HEK293 (cell line): ENCODE measurements at regions not wholly inside any gene's neighbourhood (a gene's known extent, or its start where the extent isn't known, plus 50 kb on each side); places are given as distances from the start of the nearest gene placed in this dataset.
A peak's percentile ranks its signal among the peaks of the same experiment; 100 is the strongest.

Source experiments
- CTCF ChIA-PET: fragments of 350-600 bp; formaldehyde crosslinking; extraction: SDS; loops from one replicate; lab custom pipeline; 2021; ENCODE audit warnings: antibody characterized with exemption; lab: Yijun Ruan, JAX
- POLR2A ChIA-PET: fragments of 300-600 bp; formaldehyde crosslinking; extraction: SDS; loops from one replicate; lab custom pipeline; 2020; ENCODE audit warnings: antibody characterized with exemption, inconsistent platforms; lab: Yijun Ruan, JAX
- H3K27ac ChIP-seq: fragments of 200-500 bp; sonication (Bioruptor generic); 2 replicates; pipeline ENCODE4 v1.5.1; 2014; ENCODE audit warnings: low read depth, low read length, control low read depth, inconsistent platforms; ENCODE audit errors: extremely low read depth
- H3K36me3 ChIP-seq, 2 experiments: fragments of 200-500 bp in 1 of 2; sonication (Bioruptor generic) in 1 of 2; 1 replicate in 1 of 2; 2 replicates in 1 of 2; pipeline ENCODE4 v1.5.1; 2014 to 2017; ENCODE audit warnings: inconsistent platforms in 2 of 2, low read length in 2 of 2; ENCODE audit not compliant: control insufficient read depth in 2 of 2, insufficient read depth in 1 of 2
- H3K4me1 ChIP-seq: fragments of 200-500 bp; sonication (Bioruptor generic); 2 replicates; pipeline ENCODE4 v1.5.1; 2014; ENCODE audit warnings: mild to moderate bottlenecking, low read length, inconsistent platforms; ENCODE audit not compliant: control insufficient read depth, insufficient read depth
- H3K4me3 ChIP-seq: 2 replicates; pipeline ENCODE4 v1.5.1; 2011; ENCODE audit warnings: low read depth, mild to moderate bottlenecking, control low read depth, low read length, moderate library complexity
- H3K9me3 ChIP-seq: fragments of 200-500 bp; sonication (Bioruptor generic); 2 replicates; pipeline ENCODE4 v1.5.1; 2014; ENCODE audit warnings: low read depth, low read length, inconsistent platforms; ENCODE audit not compliant: control insufficient read depth, insufficient read depth
- EGR2 ChIP-seq: fragments of 450-650 bp; formaldehyde crosslinking; IDR thresholded peaks from 2 replicates; pipeline ENCODE4 v1.5.1; 2016; ENCODE audit warnings: low read depth, missing biosample characterization, missing genetic modification characterization
- GFI1B ChIP-seq: fragments of 450-650 bp; formaldehyde crosslinking; IDR thresholded peaks from 2 replicates; pipeline ENCODE4 v1.5.1; 2016; ENCODE audit warnings: missing biosample characterization, missing genetic modification characterization
- HOXD13 ChIP-seq: sonication (generic); formaldehyde crosslinking; IDR thresholded peaks from 2 replicates; pipeline ENCODE4 v1.8.0; 2022; ENCODE audit warnings: missing genetic modification reagents, borderline replicate concordance
- KLF1 ChIP-seq: fragments of 450-650 bp; formaldehyde crosslinking; IDR thresholded peaks from 2 replicates; pipeline ENCODE4 v1.5.1; 2016; ENCODE audit warnings: missing biosample characterization, missing genetic modification characterization
- SP2 ChIP-seq: fragments of 450-650 bp; formaldehyde crosslinking; IDR thresholded peaks from 2 replicates; pipeline ENCODE4 v1.5.1; 2016; ENCODE audit warnings: missing biosample characterization, missing genetic modification characterization
- SP7 ChIP-seq: fragments of 450-650 bp; formaldehyde crosslinking; IDR thresholded peaks from 2 replicates; pipeline ENCODE4 v1.5.1; 2016; ENCODE audit warnings: missing biosample characterization, missing genetic modification characterization
- YY1 ChIP-seq: fragments of 450-650 bp; formaldehyde crosslinking; IDR thresholded peaks from 2 replicates; pipeline ENCODE4 v1.5.1; 2018; ENCODE audit warnings: missing biosample characterization, missing genetic modification characterization
- ZBTB8A ChIP-seq: fragments of 450-650 bp; formaldehyde crosslinking; IDR thresholded peaks from 2 replicates; pipeline ENCODE4 v1.5.1; 2016; ENCODE audit warnings: missing biosample characterization, missing genetic modification characterization
- ZEB2 ChIP-seq: fragments of 450-650 bp; formaldehyde crosslinking; IDR thresholded peaks from 2 replicates; pipeline ENCODE4 v1.5.1; 2016; ENCODE audit warnings: missing biosample characterization, missing genetic modification characterization
- ZFP37 ChIP-seq: fragments of 450-650 bp; formaldehyde crosslinking; IDR thresholded peaks from 2 replicates; pipeline ENCODE4 v1.5.1; 2016; ENCODE audit warnings: missing biosample characterization, missing genetic modification characterization
- ZNF10 ChIP-seq: fragments of 450-650 bp; formaldehyde crosslinking; IDR thresholded peaks from 2 replicates; pipeline ENCODE4 v1.5.1; 2017; ENCODE audit warnings: missing biosample characterization, missing genetic modification characterization
- ZNF155 ChIP-seq: fragments of 450-650 bp; formaldehyde crosslinking; IDR thresholded peaks from 2 replicates; pipeline ENCODE4 v1.5.1; 2016; ENCODE audit warnings: missing biosample characterization, missing genetic modification characterization
- ZNF221 ChIP-seq: fragments of 450-650 bp; formaldehyde crosslinking; IDR thresholded peaks from 2 replicates; pipeline ENCODE4 v1.5.1; 2017; ENCODE audit warnings: missing biosample characterization, missing genetic modification characterization, borderline replicate concordance
- ZNF223 ChIP-seq: fragments of 450-650 bp; formaldehyde crosslinking; IDR thresholded peaks from 2 replicates; pipeline ENCODE4 v1.5.1; 2016; ENCODE audit warnings: missing biosample characterization, missing genetic modification characterization
- ZNF248 ChIP-seq: fragments of 450-650 bp; formaldehyde crosslinking; IDR thresholded peaks from 2 replicates; pipeline ENCODE4 v1.5.1; 2017; ENCODE audit warnings: missing biosample characterization, missing genetic modification characterization
- ZNF266 ChIP-seq: fragments of 450-650 bp; formaldehyde crosslinking; IDR thresholded peaks from 2 replicates; pipeline ENCODE4 v1.5.1; 2016; ENCODE audit warnings: missing biosample characterization, missing genetic modification characterization, low read depth
- ZNF335 ChIP-seq: fragments of 450-650 bp; formaldehyde crosslinking; conservative IDR thresholded peaks from 2 replicates; pipeline ENCODE4 v1.5.1; 2016; ENCODE audit warnings: missing biosample characterization, missing genetic modification characterization
- ZNF473 ChIP-seq: fragments of 450-650 bp; formaldehyde crosslinking; IDR thresholded peaks from 2 replicates; pipeline ENCODE4 v1.5.1; 2017; ENCODE audit warnings: missing biosample characterization, missing genetic modification characterization
- ZNF510 ChIP-seq: fragments of 450-650 bp; formaldehyde crosslinking; IDR thresholded peaks from 2 replicates; pipeline ENCODE4 v1.5.1; 2018; ENCODE audit warnings: mild to moderate bottlenecking, missing genetic modification characterization, missing biosample characterization; ENCODE audit not compliant: insufficient replicate concordance
- ZNF530 ChIP-seq: fragments of 450-650 bp; formaldehyde crosslinking; IDR thresholded peaks from 2 replicates; pipeline ENCODE4 v1.5.1; 2016; ENCODE audit warnings: low read depth, missing biosample characterization, missing genetic modification characterization
- ZNF555 ChIP-seq: fragments of 450-650 bp; formaldehyde crosslinking; conservative IDR thresholded peaks from 2 replicates; pipeline ENCODE4 v1.5.1; 2017; ENCODE audit warnings: missing biosample characterization, mild to moderate bottlenecking, missing genetic modification characterization, inconsistent platforms
- ZNF600 ChIP-seq: fragments of 450-650 bp; formaldehyde crosslinking; IDR thresholded peaks from 2 replicates; pipeline ENCODE4 v1.5.1; 2016; ENCODE audit warnings: missing biosample characterization, missing genetic modification characterization
- ZNF701 ChIP-seq: fragments of 450-650 bp; formaldehyde crosslinking; IDR thresholded peaks from 2 replicates; pipeline ENCODE4 v1.5.1; 2016; ENCODE audit warnings: missing biosample characterization, missing genetic modification characterization
- ZNF76 ChIP-seq: fragments of 450-650 bp; formaldehyde crosslinking; IDR thresholded peaks from 2 replicates; pipeline ENCODE4; 2016; ENCODE audit warnings: low read depth, missing biosample characterization, missing genetic modification characterization, borderline replicate concordance
- ZNF791 ChIP-seq: fragments of 450-650 bp; formaldehyde crosslinking; IDR thresholded peaks from 2 replicates; pipeline ENCODE4 v1.5.1; 2016; ENCODE audit warnings: missing biosample characterization, missing genetic modification characterization
- ZSCAN30 ChIP-seq: fragments of 450-650 bp; IDR thresholded peaks from 2 replicates; pipeline ENCODE4 v1.5.1; 2018; ENCODE audit warnings: missing biosample characterization, mild to moderate bottlenecking, missing genetic modification characterization, moderate library complexity

GRCh38 chr7:17121671-17122070 is 176.8 kb upstream of the AHR start (continued):
- TF ChIP-seq ZBTB8A (tag by site-specific recombination) (no peak), ZNF701 (tag by site-specific recombination) (no peak), ZNF223 (tag by site-specific recombination) (no peak)

DNA sequence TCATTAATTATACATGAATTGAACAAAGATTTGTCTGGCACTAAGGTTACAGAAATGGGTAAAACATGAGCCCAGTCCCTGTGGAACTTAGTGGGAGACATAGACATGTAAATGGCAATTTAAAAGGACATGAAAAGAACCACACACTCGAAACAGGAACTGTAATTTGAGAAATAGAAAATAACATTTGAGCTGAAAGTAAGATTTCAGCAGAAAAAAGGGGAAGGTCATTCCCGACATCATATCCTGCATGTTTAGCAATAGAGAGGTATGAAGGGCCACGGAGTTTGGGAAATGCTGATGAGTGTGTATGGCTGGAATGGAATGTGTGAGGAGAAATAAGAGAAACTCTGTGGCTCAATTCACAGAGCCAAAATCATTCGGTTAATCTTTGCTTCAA is 175.4 kb upstream of the AHR start:
- Histone ChIP-seq H3K36me3 (no peaks in the 10 kb centered on the region), H3K4me1 (peaks cover 2% of the 10 kb centered on the region; the same call in 1 of the 2 replicates), H3K9me3 (no peaks in the 10 kb centered on the region)
- CTCF ChIA-PET, result no interaction called here
- no peak for TF ChIP-seq ZNF10 (tag by site-specific recombination)
- no peak for TF ChIP-seq ZNF221 (tag by site-specific recombination)
- no peak for TF ChIP-seq ZNF76 (tag by site-specific recombination)
- TF ChIP-seq ZEB2, result no peak
- TF ChIP-seq ZNF510 (tag by site-specific recombination), result no peak
- no peak for TF ChIP-seq ZNF155 (tag by site-specific recombination)
- no peak for TF ChIP-seq YY1
- TF ChIP-seq ZNF530 (tag by site-specific recombination), result no peak
- TF ChIP-seq, all 188 proteins: peak for 0
- Histone ChIP-seq H3K4me3 (no peak overlapping the region), H3K27ac (no peak overlapping the region)
- POLR2A ChIA-PET, result no interaction called here

- no peaks in the 10 kb centered on the region for H3K9me3 ChIP-seq
- no peak overlapping the region for H3K27ac ChIP-seq
- TF ChIP-seq ZNF600 (tag by site-specific recombination) (no peak), SP7 (tag by site-specific recombination) (peak; percentile 55; the same call in 1 of the 2 replicates), HOXD13 (CRISPR knock-in tag) (no peak), ZSCAN30 (tag by site-specific recombination) (no peak), ZNF266 (tag by site-specific recombination) (no peak)
- POLR2A ChIA-PET, result no interaction called here
- H3K4me3 ChIP-seq, result no peak overlapping the region
- no peaks in the 10 kb centered on the region for H3K36me3 ChIP-seq
- H3K4me1 ChIP-seq, result peaks cover 9% of the 10 kb centered on the region
- CTCF ChIA-PET, result interaction anchor here (0.6 kb wide), 1 partner anchor 623 kb away, joined by 3 read pairs; no protein-coding TSS in a partner anchor
Measured at GRCh38 chr7:17126413-17127268, 171.8 kb upstream of the AHR start.

DNA sequence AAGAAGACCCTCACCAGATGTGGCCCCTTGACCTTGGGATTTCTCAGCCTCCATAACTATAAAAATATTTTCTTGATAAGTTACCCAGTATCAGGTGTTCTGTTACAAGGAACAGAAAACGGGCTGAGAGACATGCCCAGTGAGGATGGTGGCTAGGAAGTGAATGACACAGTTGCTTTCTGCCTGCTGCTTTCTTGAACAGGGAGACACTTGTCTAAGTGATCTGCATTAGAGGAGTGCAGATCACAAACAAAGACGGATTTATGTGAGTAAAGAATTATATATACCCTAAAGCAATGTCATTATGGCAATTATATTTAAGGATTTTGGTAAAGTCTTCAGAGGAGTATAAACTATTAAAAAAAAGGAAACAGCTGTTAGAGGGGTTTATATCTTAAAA is 169.2 kb upstream of the AHR start:
- ChIA-PET CTCF (interaction anchor here (0.6 kb wide), 1 partner anchor 185 kb away, joined by 3 read pairs; no protein-coding TSS in a partner anchor), POLR2A (no interaction called here)

More for the DNA sequence above, 169.2 kb upstream of the AHR start:
- no peaks in the 10 kb centered on the region for H3K36me3 ChIP-seq
- TF ChIP-seq ZNF248 (no peak), ZNF335 (tag by site-specific recombination) (no peak), SP2 (no peak), ZNF791 (tag by site-specific recombination) (no peak), GFI1B (tag by site-specific recombination) (no peak), EGR2 (tag by site-specific recombination) (no peak), KLF1 (no peak), ZFP37 (tag by site-specific recombination) (no peak), ZNF473 (tag by site-specific recombination) (no peak), ZNF555 (tag by site-specific recombination) (no peak)
- TF ChIP-seq, all 188 proteins: peak for 0
- no peak overlapping the region for H3K4me3 ChIP-seq
- peaks cover 14% of the 10 kb centered on the region for H3K4me1 ChIP-seq
- no peak overlapping the region for H3K27ac ChIP-seq
- no peaks in the 10 kb centered on the region for H3K9me3 ChIP-seq
